Epithelial cell of esophagus (primary cell): ENCODE measurements at regions not wholly inside any gene's neighbourhood (a gene's known extent, or its start where the extent isn't known, plus 50 kb on each side); places are given as distances from the start of the nearest gene placed in this dataset.

ENCODE experiments used
- DNase-seq: peaks from one replicate; pipeline ENCODE4 v3.0.0; 2010; ENCODE audit warnings: low read depth
- H3K4me3 ChIP-seq: 2 replicates; pipeline ENCODE4 v1.5.1; 2011; ENCODE audit warnings: mild to moderate bottlenecking, low read length, control low read depth
- TF ChIP-seq, protein P1 (sequence below): IDR thresholded peaks from 2 replicates; pipeline ENCODE4 v1.5.1; 2011; ENCODE audit warnings: low read depth, mild to moderate bottlenecking, low read length, control low read depth, inconsistent platforms; ENCODE audit not compliant: insufficient read depth; ENCODE audit errors: missing control alignments

DNA sequence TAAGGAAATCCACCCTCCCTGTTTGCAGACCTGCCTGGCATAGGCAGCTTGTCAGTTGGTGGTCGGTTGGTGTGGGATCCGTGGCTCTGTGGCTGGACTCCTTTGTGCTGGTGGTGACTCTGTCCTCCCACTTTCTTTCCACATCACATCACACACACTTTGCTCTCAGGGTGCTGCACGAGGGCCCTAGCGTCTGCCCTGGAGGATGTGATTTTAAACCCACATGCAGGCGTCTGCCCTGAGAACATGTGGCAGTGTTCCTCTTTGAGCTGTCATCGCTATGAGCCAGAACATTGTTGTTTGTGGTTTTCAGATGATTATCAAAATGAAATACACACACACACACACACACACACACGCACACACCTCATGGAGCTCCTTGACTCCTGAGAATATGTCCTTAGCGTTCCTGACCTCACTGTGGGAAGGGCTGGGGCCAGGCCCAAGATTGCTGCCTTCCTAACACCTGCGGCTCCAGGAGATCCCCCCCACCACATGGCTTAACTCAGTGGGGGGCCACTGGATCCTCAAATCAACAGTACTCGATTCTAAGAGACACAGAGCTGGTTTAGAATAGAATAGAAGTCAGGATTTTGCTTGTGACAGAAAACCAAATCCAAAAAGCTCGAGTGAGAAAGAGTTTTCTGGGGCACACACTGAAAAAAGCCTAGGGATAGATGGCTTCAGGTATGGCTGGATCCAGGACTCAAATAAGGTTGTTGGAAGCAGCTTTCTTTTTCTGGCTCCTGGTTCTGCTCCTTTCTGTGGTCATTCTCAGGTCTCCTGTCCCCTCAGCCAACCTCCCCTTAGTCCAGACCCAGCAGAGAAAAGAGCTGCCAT, 54.8 kb downstream of the RTP5 start:
- no peak overlapping the region for H3K4me3 ChIP-seq
- TF ChIP-seq, protein P1, sequence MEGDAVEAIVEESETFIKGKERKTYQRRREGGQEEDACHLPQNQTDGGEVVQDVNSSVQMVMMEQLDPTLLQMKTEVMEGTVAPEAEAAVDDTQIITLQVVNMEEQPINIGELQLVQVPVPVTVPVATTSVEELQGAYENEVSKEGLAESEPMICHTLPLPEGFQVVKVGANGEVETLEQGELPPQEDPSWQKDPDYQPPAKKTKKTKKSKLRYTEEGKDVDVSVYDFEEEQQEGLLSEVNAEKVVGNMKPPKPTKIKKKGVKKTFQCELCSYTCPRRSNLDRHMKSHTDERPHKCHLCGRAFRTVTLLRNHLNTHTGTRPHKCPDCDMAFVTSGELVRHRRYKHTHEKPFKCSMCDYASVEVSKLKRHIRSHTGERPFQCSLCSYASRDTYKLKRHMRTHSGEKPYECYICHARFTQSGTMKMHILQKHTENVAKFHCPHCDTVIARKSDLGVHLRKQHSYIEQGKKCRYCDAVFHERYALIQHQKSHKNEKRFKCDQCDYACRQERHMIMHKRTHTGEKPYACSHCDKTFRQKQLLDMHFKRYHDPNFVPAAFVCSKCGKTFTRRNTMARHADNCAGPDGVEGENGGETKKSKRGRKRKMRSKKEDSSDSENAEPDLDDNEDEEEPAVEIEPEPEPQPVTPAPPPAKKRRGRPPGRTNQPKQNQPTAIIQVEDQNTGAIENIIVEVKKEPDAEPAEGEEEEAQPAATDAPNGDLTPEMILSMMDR: no peak
- DNase-seq: no peak

DNA sequence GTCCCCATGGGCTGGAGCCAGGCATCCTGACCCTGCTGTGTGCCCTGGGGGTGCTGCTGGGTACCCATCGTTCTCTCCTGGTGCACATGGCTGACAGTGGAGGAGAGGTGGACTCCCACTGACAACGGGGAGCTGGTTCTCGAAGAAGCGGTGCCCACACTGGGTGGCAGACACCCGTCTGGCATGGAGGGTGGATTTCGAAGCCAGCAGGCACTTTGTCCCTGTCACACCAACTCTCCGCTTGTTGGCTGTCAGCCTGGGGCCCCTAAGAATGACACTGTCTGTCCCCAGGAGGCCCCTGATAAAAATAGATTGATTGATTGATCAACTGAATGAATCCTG, 55.4 kb downstream of the RTP5 start:
- TF ChIP-seq, protein P1: no peak
- H3K4me3 ChIP-seq: no peak overlapping the region
- DNase-seq: no peak

DNA sequence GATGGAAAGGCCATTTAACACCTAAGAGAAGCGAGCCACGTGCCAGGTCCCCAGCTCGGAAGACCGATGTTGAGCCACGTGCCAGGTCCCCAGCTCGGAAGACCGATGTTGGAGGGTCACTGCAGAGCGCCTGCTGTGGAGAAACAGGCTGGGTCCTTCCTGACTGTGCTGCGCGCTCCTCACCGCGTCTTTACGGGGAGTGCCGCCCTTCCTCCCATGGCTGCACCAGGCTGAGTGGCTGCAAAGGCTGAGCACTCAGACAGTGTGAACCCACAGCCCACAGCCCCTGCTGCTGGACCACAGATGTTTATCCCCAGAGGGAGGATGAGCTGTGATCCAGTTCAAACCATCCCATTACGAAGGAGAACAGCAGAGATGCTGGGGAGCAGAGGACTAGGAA, 55.7 kb downstream of the RTP5 start:
- H3K4me3 ChIP-seq: no peak overlapping the region
- TF ChIP-seq, protein P1: no peak
- DNase-seq: no peak

DNA sequence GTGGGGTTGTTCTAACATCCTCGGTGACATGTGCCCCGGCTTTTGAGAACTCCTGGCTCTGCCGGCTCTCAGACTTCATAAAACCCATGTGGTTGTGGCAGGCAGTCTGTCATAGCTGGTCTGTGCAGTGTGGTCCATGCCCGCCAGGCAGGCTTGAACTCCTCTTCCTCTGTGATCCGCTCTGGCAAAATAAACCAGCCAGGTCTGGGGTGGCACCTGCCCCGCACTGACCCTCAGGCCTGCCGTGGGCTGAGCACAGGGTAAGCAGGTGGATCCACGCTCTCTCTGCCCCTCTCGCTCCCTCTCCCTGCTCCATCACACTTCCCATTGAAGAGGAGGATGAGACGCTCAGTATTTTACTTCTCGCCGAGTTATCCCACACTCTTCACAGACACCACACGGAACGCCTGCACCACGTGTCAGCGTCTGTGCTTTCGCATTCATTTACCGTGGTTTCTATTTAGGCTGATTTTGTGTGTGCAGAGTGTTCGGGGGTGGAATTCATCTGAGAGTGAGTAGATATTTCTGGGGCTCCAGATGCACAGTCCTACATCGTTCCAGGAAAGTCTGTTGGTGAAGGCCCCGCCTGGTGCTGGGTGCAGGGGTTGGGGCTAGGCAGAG, 56.4 kb downstream of the RTP5 start:
- TF ChIP-seq, protein P1: no peak
- H3K4me3 ChIP-seq: no peak overlapping the region
- DNase-seq: no peak

DNA sequence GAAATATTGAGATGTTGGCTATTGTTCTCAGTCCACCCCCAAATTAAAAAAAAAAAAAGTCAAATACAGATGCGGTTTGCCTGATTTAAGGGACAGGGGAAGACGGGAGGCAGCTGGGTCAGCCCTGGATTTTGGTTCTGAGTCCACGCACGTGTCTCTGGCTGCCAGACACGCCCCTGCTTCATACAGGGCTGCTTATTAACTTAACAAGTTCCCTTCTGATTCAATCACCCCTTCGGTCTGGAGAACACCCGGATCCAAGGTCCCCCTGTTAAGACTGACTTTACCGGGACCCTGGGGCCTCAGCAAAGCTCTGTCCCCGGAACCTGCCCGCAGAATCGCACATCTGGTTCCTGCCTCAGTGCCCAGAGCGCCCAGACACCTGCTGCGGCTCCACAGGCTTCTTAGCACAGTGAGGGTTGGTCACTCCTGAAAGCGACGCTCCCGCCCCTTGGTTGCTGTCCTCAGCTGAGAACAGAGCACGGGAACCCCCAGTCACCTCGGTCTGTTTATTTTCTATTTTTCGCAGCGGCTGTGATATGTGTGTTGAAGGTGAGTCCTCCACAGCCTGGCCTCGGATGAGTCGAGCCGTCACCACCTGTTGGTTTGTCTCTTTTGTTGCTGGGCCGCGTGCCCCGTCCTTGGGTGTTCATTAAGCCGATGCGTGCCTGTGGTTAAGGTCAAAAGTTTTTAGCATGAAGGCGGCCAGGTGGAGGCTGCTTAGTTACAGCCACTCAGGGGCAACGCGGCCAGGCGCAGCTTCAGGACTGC, 57.2 kb downstream of the RTP5 start:
- DNase-seq: no peak
- TF ChIP-seq, protein P1: no peak
- no peak overlapping the region for H3K4me3 ChIP-seq

DNA sequence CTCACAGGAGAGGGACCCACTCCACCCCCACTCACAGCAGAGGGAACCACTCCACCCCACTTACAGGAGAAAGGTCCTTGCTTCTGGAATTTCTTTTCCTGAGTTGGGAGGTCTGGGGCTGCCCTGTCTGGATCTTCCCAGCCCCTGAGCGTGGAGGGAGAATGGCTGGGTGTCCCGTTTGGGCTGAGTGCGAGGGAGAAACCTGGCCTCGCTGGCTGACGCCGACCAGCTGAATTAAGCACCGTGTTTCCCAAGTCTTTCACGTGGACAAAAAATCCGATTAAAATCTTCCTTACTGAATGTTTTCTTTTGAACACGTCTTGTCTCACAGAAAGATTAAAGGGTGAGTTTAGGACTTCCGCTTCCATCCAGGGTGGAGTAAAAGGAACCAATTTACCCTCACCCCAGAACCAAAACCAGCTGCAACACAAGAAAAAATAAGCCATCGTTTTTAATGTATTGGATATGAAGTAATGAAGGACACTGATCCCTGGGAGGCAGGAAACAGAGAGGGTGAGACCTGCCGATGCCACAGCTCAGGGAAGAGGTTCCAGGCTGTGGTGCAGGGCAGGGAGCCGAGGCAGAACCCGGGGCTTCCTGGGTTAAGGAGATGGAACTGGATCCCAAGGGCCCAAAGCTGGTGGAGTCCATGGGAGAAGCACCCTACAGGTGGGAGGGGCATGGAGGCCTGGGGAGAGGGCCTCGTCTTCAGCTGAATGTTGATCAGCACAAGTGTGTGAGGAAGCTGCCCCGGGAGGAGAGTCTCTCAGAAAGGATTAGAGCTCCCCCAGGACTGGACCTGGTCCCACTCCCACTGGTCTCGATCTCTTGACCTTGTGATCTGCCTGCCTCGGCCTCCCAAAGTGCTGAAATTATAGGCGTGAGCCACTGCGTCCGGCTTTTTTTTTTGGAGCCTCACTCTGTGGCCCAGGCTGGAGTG, 60.3 kb downstream of the RTP5 start:
- no peak for DNase-seq
- TF ChIP-seq, protein P1: no peak
- no peak overlapping the region for H3K4me3 ChIP-seq
